Posterior cingulate gyrus (tissue), 11 donors: ENCODE measurements at regions not wholly inside any gene's neighbourhood (a gene's known extent, or its start where the extent isn't known, plus 50 kb on each side); places are given as distances from the start of the nearest gene placed in this dataset.

Experiments used
- DNase-seq, 10 donors: peaks; one replicate each; pipeline versions ENCODE4 v3.0.0 to v3.0.0-alpha.2; 2020 to 2021; ENCODE audit warnings: mixed read lengths in 3 of 10
- intact Hi-C: fragments of 100-400 bp; cut with DNase I; formaldehyde crosslinking; loops from one replicate; pipeline ENCODE4 v1.15.1; 2023

DNA sequence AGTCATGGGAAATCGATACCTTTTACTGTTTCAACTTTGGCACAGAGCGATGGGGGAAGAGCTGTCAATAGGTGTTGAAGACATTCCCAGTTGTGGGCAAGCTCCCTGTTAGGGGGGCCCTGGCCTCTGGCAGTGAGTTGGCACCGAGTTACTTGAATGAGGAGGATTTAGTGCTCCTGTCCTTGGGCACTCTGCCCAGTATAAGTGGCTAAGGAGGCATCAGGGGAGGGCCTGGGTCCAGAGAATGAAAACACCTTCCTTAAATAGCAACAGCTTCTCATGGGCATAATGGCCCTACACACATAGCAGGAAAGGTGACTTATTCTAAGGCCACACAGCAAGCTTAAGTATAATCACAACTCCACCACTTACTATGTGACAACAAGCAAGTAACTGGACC lies 664.4 kb downstream of the PTPRU start:
- intact Hi-C loops, result no loop called here
- no peak for DNase-seq

- intact Hi-C loops, result no loop called here
Observed at GRCh38 chr1:29900104-29900679, 663.9 kb downstream of the PTPRU start.

DNA sequence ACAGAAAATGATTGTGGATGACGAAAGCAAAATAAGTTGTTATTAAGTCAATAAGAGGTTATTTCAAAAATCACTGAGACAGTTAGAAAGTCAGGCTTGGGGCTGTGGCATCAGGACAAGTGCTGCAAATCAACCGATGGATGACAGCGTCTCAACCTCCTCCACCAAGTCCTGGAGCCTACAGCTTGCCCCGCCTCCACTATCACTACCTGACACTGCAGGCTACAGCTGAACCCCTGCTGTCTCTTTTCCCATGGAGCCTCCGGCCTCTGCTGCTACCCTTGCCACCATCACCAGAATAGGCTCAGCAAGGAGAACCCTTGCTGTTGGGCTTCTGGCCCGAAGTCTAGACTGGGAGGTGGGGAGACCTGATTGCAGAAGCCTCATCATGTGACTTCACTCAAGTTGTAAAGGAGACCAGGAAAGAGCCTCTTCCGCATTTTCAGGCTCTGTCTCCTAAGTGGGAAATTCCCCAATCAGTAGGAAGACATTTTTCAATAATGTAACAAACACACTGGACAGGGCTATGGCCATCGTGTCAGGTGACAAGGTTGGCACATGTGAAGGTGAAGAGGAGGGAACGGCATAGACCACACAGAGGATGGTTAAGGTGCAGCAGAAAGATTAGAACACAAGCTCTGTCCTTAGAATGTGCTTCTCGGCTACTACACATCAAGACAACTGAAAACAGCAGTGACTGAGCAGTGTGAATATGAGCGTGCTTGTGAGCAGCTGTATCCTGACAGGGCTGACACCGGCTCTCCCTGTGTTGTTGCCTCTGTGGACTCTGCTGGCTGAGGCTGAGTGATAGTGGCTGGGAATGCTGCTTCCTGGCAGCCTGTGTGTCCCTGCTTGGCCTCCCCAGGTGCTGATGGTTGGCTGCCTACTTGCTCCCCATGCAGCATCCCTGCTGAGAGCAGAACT lies 660.7 kb downstream of the PTPRU start:
- intact Hi-C loops, result no loop called here
- no peak for DNase-seq

More at GRCh38 chr1:29900104-29900679, 663.9 kb downstream of the PTPRU start:
- peak in 1 of 10 donors; percentile 34 for DNase-seq

DNA sequence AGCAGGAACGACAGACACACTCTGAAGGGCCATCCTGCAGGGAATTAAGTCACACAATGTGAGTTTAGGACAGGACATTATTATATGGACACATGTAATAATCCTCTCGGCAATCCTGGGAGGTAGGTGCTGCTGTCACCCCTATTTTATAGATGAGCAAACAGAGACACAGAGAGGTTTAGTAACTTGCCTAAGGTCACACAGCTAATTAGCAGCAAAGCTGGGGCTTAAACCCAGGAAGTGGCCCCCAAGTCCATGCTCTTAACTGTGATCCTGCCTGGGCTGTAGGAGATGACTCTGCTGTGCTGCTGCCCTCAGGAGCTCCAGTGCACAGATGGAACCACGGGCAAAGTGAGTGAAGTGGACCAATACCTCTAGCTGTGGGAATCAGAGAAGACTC lies 660.0 kb downstream of the PTPRU start:
- intact Hi-C loops, result no loop called here
- no peak for DNase-seq

DNA sequence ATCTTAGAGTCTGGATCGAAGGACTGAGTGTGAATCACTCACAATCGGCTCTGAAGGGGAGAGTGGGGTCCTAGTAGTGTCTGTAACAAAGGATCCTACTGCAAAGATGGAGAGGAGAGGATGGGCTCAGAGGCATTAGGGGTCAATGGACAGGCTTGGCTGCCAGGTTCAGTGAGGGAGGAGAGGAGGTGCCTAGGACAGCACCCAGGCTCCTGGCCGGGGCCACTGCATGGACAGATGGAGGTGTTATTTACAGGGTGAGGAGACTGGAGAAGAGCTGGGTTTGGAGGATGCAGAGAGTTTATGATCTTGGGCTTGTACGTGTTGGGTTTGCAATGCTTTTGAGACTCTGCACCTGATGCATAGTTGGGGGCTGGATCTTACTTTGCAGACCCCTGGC lies 658.9 kb downstream of the PTPRU start:
- intact Hi-C loops, result no loop called here

DNA sequence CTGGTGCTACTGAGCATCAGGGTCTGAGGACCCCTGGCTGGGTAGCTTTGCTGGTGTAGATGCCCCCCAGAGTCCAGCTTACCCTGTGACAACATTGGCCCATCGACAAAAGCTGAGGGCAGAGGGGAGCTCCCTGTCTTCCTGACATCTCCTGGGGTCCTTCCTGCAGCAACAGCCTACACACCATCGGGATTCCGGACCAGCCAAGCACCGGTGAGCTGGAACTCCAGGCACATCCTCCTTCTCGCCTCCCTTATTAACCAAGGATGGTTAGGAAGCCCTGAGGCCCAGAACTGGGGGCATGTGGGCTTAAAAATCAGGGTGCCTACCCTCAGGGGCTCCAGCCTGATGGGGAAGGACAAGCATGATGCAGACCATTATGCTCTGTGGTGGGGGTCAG lies 658.0 kb downstream of the PTPRU start:
- intact Hi-C loops, result no loop called here

More for the DNA sequence above, 658.9 kb downstream of the PTPRU start:
- DNase-seq, result no peak

GRCh38 chr1:29893806-29894205 lies 657.5 kb downstream of the PTPRU start:
- no peak for DNase-seq
- intact Hi-C loops, result no loop called here

More for the DNA sequence above, 658.0 kb downstream of the PTPRU start:
- no peak for DNase-seq

DNA sequence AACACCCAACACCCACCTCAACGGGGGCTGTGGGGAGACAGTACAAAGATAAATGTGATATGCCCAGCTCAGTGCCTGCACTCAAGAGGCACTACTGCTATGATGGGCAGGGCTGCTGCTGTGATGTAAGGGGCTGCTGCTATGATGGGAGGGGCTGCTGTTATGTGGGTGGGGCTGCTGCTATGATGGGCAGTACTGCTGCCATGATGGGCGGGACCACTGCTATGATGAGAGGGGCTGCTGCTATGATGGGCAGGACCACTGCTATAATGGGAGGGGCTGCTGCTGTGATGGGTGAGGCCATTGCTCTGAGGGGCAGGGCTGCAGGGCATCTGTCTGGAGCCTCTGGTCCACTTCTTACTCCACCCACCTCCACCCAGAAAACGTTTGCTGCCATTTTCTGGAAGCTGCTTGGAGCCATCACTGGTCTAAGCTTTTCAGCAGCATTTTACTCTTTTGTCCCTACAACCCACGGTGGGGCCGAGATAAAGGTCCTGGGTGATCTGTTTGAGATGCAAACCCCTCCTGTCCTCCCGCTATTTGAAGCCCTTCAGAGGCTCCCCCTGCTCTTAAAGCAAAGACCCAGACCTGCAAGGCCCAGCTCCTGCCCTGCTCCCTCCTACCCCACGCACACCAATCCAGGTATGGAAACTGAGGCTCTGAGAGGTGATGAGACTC lies 656.9 kb downstream of the PTPRU start:
- intact Hi-C loops, result no loop called here
- no peak for DNase-seq

DNA sequence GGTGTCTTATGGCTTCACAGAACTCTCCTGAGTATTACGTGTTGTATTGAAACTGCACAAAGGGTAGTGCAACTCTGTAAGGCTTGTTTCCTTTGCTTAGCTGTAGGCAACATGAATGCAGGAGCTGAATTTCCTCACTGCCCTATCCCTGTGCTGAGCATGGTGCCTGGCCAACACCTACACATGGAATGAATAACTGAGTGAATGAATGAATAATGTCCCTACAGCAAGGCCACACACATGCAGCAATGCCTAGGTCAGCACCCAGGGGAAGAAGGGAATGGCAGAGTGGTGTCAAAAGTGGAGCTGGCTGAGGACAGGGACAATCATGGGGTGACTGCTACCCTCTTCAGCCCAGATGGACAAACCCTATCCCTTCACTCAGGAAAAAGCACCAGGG lies 655.9 kb downstream of the PTPRU start:
- intact Hi-C loops, result no loop called here

GRCh38 chr1:29890201-29890959 lies 654.1 kb downstream of the PTPRU start:
- DNase-seq, result no peak
- intact Hi-C loops, result no loop called here

More for the DNA sequence above, 655.9 kb downstream of the PTPRU start:
- no peak for DNase-seq

DNA sequence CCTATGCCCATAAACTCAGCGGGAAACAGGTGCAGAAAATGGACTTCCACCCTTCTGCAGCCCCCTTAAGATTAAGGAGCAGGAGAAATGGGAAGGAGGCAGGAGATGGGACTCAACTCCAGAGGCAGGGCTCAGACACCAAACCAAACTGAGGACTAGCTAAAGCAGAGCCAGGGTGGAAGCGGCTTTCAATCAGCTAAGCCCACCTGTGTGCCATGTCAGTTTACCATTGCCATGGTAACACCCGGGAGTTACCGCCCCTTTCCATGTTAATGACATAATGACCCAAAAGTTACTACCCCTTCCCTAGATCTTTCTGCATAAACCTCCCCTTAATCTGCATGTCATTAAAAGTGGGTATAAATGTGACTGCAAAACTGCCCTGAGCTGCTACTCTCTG lies 653.5 kb downstream of the PTPRU start:
- DNase-seq, result no peak

GRCh38 chr1:29884740-29885139 lies 648.4 kb downstream of the PTPRU start:
- no peak for DNase-seq
- intact Hi-C loops, result no loop called here

More for the DNA sequence above, 653.5 kb downstream of the PTPRU start:
- intact Hi-C loops, result no loop called here

GRCh38 chr1:29883986-29884385 lies 647.7 kb downstream of the PTPRU start:
- no peak for DNase-seq
- intact Hi-C loops, result no loop called here

DNA sequence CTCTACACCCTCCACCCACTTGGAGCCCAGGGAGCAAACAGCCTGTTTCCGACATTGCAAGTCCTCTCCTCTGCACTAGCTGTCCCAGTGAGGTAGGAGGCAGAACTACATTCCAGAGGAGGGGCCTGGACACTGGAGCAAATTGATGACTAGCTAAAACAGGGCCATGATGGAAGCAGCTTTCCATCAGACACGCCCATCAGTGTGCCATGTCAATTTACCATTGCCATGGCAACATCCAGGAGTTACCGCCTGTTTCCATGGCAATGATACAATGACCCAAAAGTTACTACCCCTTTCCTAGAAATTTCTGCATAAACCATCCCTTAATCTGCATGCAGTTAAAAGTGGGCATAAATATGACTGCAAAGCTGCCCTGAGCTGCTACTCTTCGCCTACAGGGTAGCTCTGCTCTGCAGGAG lies 647.1 kb downstream of the PTPRU start:
- DNase-seq, result no peak
- intact Hi-C loops, result no loop called here

- intact Hi-C loops, result no loop called here
Observed at GRCh38 chr1:29880556-29880955, 644.2 kb downstream of the PTPRU start.

GRCh38 chr1:29879217-29879616 lies 642.9 kb downstream of the PTPRU start:
- intact Hi-C loops, result no loop called here

More at GRCh38 chr1:29880556-29880955, 644.2 kb downstream of the PTPRU start:
- DNase-seq, result no peak

DNA sequence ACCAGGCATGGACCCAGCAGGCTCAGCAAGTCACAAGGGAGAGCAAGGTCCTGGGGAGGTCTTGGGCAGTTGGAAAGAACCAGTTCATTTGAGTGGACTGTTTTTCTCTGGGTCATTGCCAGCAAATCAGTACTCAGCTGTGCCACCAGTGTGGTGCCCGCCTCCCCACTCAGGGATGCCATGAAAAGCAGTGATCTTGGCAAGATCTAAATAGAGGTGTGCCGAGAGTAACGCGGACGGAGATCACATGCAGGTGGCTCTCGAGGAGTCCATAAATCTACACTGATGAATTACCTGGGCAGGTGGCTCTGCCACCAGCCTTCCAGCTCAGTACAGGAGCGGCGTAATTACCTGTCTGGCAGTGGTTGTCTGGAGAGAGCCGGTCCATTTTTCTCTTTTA lies 642.2 kb downstream of the PTPRU start:
- no peak for DNase-seq
- intact Hi-C loops, result no loop called here

More at GRCh38 chr1:29879217-29879616, 642.9 kb downstream of the PTPRU start:
- no peak for DNase-seq

DNA sequence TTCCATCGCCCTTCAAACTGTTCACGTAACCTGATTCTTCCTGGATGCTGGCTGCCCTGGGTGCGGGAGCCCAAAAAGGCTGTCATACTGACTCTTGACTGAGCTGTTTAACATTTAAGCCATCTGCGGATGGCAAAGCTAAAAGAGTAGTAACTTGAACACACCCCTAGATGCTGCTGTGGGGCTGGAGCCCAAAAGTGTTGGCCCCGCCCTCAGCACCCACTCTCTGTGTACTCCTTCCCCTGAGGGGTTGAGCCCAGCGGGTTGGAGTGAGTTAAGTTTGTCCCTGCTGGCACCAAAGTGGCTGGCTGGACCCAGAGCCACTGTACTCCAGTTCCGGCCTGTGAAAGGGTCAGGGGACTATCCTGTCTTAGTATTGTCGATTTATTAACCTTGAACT lies 640.6 kb downstream of the PTPRU start:
- no peak for DNase-seq
- intact Hi-C loops, result no loop called here

DNA sequence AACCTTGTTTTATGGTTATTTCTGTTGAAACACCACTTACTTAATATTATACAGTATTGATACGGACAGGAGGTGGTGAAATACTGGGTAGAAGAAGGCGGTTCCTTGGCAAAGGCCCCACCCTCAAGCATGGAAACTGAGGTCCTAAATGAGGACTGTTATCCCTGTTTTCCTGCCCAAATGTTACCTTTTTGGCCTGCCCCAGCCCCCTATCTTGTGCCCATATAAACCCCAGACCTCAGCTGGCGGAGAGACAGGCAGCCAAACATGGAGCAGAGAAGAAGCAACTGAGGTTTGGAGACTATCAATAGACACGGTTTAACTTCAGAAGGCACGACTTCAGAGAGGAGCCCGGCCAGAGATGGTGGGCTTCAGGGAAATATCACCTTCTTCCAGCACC lies 640.1 kb downstream of the PTPRU start:
- no peak for DNase-seq
- intact Hi-C loops, result no loop called here

DNA sequence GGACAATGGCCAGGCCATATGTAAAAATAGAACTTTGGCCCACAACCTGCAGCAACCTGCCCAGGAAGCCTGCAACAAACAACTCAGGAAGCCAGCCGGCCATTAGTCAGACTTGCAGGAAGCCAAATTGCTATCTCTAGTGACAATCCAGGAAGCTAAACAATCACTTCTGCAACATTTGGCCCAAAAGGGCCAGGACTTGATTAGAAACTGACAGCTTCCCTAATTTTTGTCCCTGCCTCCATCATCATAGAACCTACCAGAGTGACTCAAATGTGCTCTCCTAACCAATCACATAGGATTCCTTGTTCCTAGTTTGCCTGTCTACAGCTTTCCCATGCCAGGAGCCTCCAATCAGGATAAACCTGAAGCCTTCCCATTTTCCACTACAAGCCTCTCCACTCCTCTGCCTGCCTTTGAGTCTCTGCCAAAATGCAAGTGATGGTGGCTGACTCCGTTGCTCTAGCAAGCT lies 639.3 kb downstream of the PTPRU start:
- intact Hi-C loops, result no loop called here
- no peak for DNase-seq
